Stimulated activated naive CD4-positive, alpha-beta T cell (primary cell): ENCODE measurements at regions not wholly inside any gene's neighbourhood (a gene's known extent, or its start where the extent isn't known, plus 50 kb on each side); places are given as distances from the start of the nearest gene placed in this dataset.

Experiments used
- DNase-seq, 6 experiments: peaks; one replicate each; lab custom pipeline; 2025; lab: John Stamatoyannopoulos, UW

DNA sequence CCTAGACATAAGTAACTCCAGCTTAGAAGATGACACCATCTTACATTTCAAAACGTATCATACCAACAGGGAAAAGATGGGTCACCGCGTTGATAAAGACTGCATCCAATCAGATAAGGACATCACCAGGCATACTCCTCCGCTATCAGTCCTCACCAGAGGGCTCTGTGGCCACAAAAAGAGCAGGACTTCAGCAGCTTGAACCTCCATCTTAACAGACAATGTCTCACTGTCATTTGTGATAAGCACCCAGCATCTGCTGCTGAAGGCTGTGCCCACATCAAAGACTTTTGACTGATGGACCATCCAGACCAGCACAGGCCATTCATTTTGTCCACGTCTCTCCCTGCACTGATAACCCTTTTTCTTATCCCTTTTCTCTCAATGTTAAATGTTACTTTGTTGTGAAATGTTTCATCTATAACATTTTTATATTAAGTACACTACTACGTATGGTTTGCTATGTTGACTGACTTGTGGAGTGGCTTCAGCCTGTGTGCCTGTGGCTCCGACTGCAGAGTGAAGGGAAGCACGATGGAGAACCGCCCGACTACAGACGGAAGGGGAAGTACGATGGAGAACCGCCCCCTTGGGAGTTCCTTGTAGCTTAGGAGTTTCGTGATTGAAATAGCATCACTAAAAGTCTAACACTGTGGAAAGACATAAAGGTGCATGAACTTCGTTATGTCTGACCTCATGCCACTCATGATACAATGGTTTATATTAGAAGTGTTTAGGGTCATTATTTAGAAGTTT, 595.4 kb upstream of the AGA start:
- no peak for DNase-seq

DNA sequence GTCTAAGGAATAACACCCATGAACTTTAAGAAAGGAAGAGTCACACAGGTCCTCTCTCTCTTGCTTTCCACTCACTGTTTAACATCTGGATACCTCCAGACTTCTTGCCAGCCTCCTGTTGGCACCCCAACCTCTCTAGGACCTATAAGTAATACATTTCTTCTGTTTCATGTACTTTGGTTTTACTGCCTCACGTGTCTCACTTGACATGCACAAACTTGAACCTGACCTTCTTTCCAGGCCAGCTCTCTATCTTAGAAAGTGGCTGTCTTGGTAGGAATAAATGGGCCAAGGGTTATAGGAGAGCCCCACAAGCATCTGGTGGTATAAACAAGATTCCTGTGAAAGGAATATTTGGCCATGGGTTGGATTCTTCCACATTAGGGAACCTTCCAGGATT, 614.8 kb upstream of the AGA start:
- DNase-seq, result no peak

DNA sequence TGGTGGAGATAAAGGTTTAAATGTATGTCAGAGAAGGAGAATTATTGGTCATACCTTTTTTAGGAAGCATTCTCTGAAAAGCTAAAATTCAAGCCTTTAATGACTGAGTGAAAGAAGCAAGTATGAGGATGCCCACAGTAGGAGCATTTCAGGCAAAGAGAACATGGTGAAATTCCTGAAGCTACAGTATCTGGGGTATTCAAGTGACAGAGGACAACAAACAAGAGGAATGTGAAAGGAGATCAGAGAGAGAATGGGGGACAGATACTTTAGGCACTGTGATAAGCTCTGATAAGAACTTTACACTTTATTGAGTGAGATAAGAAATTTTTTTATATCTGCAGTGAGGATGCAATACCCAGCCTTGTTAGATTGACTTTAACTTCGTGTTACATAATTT, 621.3 kb upstream of the AGA start:
- DNase-seq, result no peak

DNA sequence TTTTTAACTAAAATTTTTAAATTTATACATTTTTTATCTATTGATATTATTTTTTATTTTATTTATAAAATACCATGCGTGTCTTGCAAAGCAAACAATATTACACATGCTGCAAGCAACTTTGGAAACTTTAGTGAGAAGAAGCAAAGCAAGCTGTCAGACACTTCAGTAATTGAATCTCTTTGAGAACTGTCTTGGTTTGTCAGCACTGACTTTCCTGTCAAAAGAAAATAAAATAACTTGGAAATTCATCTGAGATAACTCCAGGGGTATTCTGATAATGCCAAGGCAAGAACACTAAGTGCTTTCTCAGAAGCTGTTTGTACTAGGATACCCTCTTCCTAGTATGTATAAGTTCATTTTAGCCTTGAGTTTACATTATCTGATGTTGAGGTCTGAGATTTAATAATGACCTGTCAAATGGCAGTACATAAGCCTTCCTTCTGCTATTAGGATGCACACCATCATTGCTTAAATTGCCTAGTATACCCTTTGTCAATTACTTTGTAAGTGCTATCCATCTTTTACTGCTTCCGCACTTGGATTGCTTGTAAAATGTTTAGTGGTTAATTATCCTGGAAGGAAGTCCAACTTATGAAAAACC, 624.2 kb upstream of the AGA start:
- no peak for DNase-seq

DNA sequence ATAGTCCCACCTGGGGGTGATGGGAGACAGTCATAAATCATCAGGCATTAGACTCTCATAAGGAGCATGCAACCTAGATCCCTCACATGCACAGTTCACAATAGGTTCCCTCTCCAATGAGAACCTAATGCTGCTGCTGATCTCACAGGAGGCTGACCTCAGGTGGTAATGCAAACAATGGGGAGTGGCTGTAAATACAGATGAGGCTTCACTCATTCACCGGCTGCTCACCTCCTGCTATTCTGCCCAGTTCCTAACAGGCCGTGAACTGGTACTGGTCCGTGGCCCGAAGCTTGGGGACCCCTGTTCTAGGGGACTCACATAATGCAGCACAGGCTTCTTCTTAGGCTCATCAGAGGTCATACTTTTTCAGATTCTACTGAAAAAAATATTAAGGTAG, 625.9 kb upstream of the AGA start:
- DNase-seq, result no peak

DNA sequence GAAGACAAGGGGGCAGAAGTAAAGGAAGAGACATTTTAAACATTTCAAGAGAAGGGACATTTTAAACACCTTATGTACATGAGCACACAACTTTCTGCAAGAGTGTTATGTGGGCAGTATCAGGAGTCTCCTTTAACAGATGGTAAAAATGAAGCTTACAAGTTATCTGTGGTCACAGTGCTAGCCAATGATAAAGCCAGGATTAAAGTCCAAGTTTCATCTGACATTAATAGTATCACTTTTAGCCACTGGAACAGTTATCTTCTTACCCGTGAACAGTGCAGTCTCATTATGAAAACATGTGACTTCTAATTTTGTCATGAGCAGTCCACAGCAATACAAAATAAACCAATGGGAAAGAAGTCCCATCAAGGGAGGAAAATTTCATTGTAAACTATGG, 627.9 kb upstream of the AGA start:
- no peak for DNase-seq

DNA sequence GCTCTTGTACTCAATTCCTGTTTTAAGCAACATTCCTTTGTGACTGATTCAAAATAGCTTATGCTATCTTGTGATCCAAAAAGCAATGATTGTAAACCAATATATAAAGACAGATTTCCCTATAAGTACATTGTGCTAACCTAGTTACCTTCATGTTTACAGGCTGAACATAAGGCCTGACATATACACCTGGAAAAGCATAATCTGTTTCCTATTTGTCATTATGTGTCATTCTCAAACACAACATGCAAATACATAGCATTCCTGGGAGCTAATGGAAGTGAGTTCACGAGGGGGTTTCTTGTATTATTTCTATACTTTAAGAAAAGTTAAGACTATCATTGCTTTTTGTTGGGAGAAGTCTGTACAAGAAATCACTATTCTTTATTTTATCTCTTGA, 638.1 kb upstream of the AGA start:
- DNase-seq, result no peak

DNA sequence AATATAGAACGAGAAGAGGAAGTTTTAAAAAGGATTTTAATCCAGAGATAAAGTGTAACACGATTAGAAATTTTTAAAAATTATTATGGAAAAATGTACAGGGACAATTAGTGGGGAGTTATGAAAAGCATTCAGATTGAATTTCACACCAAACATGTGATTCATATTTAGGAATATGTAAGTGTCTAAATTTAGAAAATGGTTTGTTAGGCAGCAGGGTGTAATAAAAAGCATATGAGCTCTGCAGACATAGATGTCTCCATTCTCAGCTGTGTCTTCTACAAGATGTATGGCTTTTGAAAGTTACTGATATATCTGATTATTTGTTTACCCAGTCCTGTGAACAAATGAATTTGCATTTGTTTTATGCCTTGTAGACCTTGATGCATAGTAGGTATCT, 638.9 kb upstream of the AGA start:
- no peak for DNase-seq

DNA sequence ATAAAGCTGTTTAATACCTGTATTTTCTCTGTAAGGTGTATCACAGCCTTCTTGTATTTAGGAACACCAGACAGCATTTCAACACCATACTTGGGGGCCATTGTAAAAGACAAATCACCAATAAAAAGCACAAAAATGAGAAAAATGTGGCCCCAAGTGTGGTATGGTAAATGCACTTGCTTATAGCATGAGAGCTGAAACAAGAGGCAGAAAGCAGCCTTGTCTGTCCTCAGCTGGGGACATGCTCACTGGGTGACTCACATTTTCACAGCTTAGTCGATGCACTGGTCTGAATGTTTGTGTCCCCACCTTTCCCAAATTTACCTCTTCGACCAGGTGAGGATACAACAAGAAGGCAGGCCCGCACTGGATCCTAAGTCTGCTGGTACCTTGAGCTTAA, 639.7 kb upstream of the AGA start:
- DNase-seq, result no peak

DNA sequence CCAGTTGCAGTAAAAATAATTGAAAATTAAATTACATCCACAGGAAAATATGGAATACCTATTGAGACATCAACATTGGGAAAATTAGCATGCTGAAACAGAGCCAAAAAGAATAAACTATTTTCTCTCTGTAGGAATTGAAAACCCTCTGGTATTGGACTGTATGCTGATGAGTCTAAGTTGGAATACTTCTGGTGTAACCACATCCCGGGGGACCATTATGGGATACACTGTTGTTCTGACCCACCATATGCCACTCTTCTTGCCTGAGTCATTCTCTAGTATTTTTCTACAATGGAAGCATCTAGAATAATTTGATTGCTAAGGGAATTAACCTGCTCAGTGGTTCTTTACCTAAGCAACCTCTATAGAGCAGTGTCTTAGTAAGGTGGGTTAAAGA, 640.7 kb upstream of the AGA start:
- no peak for DNase-seq

DNA sequence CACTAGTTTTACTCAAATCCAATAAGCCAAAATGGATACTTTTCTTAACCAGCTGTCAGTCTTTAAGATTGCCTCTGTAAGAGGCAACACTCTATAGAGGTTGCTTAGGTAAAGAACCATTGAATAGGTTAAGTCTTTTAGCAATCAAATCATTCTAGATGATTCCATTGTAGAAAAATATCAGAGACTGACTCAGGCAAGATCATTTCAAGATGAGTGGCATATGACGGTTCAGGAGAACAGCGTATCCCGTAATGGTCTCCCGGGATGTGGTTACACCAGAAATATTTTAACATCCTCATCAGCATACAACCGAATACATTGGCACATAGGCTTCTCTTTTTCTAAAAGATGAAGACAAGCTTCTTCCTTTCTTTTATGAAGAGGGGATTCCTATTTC, 641.7 kb upstream of the AGA start:
- no peak for DNase-seq

DNA sequence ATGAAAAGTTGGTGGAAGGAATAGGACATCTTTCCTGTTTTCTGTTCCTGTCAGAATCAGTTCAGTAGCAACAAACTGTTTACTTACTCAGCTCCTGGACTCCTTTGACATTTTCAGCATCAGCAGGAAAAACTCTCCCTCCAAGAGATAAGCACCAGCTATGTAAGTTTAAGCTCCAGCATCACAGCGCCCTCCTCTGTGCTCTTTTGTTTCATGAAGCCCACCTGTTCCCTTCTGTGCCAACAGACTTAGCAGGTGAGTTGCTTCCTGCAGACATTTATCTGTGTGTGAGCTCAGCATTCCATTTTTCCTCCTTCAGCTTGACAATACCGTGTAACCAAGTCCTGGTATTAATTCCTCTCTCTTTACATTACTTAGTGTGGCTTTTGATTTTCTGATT, 644.1 kb upstream of the AGA start:
- no peak for DNase-seq

DNA sequence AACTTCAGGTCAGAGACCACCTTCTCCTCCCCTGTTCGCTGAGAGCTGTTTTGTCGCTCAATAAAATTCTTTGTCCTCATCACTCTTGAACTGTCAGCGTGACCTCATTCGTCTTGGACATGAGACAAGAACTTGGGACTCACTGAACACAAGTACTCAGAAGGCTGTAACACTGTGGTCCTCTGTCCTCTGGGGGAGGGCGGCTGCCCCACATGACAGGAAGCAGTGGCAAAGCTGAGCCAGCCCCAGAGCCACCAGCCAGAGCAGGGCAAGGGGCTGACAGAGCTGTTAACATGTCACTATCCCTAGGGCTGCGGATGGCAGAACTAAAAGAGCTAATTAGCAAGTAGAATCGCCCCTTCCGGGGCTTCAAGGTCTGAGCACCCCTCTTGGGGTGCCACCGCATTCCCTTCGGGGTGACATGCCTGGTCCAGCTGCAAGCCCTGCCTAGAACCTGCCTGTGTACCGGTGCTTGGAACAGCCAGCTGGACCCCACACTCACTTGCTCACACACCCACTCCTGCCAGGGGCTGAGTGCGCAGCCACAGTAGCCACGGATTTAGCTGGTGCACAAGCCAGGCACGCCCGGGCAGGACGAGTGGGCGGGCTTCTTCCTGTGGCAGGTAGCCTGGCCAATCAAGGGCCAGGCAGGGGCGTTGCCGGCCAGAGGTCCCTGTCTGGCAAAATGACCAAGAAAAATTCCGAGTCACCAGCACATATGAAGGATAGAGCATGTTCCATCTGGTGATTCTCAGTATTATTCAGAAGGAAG, 648.6 kb upstream of the AGA start:
- DNase-seq, result no peak

DNA sequence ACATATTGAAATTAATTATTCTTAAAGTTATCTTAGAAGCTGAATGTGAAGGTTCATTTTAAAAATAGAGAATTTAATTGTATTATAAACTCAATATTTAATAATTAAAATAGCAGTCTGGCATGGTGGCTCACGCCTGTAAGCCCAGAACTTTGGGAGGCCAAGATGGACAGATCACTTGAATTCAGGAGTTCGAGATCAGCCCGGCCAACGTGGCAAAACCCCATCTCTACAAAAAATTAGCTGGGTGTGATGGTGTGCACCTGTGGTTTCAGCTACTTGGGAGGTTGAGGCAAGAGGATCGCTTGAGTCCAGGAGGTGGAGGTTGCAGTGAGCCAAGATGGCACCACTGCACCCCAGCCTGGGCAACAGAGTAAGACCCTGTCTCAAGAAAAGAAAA, 659.9 kb upstream of the AGA start:
- DNase-seq, result no peak

DNA sequence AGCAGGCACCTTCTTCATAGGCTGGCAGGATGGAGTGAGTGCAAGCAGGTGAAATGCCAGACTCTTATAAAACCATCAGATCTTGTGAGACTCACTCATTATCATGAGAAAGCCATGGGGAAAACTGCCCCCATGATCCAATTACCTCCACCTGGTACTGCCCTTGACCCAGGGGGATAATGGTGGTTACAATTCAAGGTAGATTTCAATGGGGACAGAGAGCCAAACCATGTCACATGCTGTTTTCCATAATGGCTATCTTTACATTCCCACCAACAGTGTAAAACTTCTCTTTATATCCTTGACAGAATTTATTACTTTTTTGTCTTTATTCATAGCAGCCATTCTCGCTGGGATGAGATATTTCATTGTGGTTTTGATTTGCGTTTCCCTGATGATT, 663.0 kb upstream of the AGA start:
- DNase-seq, result no peak

DNA sequence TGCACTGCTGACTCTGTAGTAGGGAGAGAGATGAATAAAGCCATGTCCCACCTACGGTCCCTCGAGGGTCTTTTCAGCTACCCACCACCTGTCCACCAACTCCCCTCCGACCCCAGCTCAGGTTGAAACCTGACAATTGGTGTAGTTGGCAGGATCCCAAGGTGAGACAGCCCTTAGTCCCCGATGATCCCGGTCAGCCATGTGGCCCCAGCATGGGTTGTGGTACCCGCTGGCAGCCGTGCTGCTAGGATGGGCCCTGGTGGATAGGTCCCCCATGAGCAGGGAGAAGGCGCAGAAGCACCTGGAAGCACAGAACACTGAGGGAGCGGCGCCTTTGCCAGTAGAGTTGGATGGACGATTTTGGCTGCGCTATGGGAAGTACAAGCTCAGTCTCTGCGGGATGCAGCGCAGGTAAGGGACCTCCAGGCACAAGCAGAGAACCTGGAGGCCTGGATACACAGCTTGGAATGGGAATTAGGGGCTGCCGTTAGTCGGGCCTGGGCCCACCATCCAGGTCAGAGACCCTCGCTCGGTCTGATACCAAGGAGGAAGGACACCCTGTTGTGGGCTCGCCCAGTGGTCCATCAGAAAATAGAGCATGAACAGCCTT, 694.6 kb upstream of the AGA start:
- DNase-seq, result no peak

DNA sequence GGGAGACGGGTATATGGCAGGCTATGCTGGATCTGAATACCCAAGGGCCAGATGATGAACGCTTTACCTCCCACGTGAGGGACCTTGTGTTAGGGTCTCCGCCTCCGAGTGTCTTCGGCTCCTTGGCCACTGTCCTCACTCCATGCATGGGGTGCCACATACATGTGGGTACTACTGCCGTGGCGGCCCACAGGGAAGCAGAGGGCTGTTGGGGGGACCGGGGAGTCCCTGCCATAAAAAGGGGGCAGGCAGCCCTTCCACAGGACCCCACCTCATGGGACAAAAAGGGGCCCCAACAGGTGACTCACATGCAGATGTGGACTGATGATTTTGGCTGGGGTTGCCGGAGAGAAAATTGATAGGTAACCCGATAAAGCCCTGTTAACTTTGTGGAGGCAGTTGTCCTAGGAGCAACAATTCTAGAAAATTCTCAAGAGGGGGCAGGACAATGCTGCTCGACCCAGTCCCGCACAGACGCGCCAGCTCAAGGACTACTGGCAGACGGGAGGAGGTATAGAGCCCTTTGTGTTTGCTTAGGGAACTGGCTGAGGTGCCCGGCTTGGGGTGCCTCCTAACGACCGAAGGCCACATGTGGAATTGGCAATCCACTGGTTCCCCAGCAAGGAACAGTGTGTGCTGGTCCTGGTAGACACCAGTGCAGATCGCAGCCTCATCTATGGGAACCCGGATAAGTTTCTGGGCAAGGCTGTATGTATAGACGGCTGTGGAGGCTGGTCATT, 695.7 kb upstream of the AGA start:
- DNase-seq, result no peak

DNA sequence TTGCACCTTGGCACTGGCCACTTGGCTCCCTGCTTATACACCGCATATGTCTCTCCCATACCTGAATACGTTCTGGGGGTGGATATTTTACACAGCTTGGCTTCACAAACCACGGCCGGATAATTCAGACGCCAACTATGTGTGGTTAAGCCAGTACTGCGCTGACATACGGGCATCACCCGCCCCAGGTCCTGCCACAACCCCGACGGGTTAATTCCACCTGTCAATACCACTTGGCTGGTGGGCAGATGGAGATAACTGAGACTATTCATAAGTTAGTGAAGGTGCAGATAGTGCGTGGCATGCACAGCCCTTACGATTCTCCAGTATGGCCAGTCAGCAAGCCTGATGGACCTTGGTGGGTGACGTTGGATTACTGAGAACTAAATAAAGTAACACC, 696.3 kb upstream of the AGA start:
- no peak for DNase-seq

DNA sequence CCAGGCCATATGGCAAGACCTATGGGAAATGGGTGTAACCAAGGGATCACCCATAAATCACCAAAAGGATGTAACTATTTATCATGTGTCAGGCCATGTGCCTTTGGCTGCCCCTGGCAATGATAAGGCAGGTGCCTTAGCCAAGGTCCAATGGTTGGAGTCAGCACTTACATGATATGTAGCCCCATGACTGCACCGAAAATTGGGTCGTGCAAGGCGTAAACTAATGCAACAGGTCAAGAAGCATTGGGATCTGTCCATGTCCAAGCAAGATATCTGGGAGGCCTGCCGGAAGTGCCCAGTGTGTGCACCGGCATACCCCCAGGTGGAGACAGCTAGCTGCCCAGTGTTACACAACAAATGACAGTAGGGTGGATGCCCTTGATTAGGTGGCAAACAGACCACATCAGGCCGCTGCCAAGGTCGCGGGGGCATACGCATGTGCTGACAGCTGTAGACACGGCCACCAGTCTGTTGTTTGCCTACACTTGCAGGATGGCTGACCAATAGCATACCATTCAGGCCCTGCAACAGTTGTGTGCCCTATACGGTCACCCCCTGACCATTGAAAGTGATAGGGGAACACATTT, 698.2 kb upstream of the AGA start:
- DNase-seq, result no peak

DNA sequence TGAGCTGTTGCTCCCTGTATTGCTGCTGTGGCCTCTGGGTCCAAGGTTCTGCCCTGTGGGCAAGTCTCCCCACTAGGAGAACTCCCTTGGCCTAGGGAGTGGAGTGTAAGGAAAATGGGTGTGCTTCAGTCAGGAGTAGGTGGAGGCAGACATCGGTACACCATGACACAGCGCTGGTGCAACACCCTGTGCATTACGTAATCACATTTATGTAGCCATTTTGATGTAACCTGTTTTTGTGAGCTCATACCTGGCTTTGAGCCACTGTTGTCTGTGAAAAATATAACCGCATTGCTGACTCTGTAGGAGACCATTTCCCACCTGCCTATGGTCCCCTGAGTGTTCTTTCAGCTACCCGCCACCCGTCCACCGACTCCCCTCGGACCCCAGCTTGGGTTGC, 700.5 kb upstream of the AGA start:
- no peak for DNase-seq

DNA sequence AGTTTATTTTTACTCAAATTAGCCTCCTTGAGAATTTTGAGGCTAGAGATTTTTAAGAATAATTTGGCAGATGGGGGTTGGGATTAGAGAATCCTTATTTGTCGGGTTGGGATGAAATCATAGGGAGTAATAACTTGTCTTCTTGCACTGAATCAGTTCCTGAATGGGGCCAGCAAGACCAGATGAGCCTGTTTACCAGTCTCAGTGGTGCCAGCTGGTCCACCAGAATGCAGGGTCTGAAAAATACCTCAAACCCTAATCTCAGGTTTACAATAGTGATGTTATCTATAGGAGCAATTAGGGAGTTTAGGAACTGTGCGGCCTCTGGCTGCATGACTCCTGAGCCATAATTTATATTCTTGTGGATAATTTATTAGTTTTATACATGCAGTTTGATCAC, 705.9 kb upstream of the AGA start:
- no peak for DNase-seq
